ENCODE measurements at regions not wholly inside any gene's neighbourhood (a gene's known extent, or its start where the extent isn't known, plus 50 kb on each side); places are given as distances from the start of the nearest gene placed in this dataset.

DNA sequence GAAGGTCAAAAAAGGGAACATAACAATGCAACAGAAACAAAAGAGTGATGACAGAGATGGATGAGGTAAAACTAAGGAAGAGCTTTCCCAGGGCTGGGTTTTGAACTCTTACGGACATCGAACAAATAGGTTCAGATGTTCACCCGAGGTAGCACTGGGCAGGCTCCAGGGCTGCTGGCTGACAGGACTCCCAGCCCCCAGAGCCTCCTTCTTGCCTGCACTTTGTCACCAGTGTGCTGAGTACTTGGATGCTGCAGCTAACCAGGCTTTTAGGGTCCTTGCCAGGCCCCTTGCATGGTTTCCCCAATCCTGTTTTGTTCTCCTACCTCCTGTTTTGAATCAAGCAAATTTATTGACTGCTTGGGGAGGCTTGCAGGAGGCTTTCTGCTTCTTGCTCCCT is 322.9 kb downstream of the DYSF start:
- Histone ChIP-seq H3K4me3 (ENCODE audit: low read depth, low read length) (no peak overlapping the region), H3K27ac (ENCODE audit: low read depth, low read length) (no peak overlapping the region), H3K9me3 (ENCODE audit: control insufficient read depth, insufficient read depth, low read length) (no peaks in the 10 kb centered on the region), H3K27me3 (ENCODE audit: control insufficient read depth, insufficient read depth, low read length) (peaks cover 7% of the 10 kb centered on the region)
- ChIA-PET CTCF (interaction anchor here (5.3 kb wide), 1 partner anchor 22 kb away, joined by 34 read pairs; no protein-coding TSS in a partner anchor), POLR2A (no interaction called here)
- no peak for TF ChIP-seq CTCF (IDR thresholded peaks at IDR 0.05; ENCODE audit: low read depth, low read length)
- no peak for DNase-seq (ENCODE audit: low read depth, low spot score)

GRCh38 chr2:71773218-71773617 is 319.9 kb downstream of the DYSF start:
- ChIA-PET POLR2A (no interaction called here), CTCF (no interaction called here)
- no peak for TF ChIP-seq CTCF (IDR thresholded peaks at IDR 0.05; ENCODE audit: low read depth, low read length)
- no peak for DNase-seq (ENCODE audit: low read depth, low spot score)
- Histone ChIP-seq H3K9me3 (ENCODE audit: control insufficient read depth, insufficient read depth, low read length) (no peaks in the 10 kb centered on the region), H3K27ac (ENCODE audit: low read depth, low read length) (no peak overlapping the region), H3K27me3 (ENCODE audit: control insufficient read depth, insufficient read depth, low read length) (no peaks in the 10 kb centered on the region), H3K4me3 (ENCODE audit: low read depth, low read length) (no peak overlapping the region)

DNA sequence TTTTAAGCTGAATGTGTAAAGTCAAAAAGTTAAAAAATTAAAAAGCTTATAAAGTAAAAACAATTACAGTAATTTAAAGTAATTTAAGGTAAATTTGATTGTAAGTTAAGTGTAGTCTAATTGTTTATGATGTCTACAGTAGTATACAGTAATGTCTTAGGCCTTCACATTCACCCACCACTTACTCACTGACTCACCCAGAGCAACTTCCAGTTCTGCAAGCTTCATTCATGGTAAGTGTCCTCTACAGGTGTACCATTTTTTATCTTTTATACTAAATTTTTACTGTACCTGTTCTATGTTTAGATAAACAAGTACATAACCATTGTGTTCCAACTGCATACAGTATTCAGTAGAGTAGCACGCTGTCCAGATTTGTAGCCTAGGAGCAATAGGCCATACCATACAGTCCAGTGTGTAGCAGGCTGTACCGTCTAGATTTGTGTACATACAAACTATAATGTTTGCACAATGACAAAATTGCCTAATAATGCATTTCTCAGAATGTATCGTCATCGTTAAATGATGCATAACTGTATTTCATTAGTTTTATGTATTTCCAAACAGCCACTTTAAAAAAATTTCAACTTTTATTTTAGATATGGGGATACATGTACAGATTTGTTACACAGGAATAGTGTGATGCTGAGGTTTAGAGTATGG is 319.3 kb downstream of the DYSF start:
- DNase-seq (ENCODE audit: low read depth, low spot score), result no peak
- Histone ChIP-seq H3K9me3 (ENCODE audit: control insufficient read depth, insufficient read depth, low read length) (no peaks in the 10 kb centered on the region), H3K27ac (ENCODE audit: low read depth, low read length) (no peak overlapping the region), H3K27me3 (ENCODE audit: control insufficient read depth, insufficient read depth, low read length) (no peaks in the 10 kb centered on the region), H3K4me3 (ENCODE audit: low read depth, low read length) (no peak overlapping the region)
- CTCF ChIA-PET, result no interaction called here
- TF ChIP-seq CTCF (IDR thresholded peaks at IDR 0.05; ENCODE audit: low read depth, low read length), result no peak
- POLR2A ChIA-PET, result no interaction called here

DNA sequence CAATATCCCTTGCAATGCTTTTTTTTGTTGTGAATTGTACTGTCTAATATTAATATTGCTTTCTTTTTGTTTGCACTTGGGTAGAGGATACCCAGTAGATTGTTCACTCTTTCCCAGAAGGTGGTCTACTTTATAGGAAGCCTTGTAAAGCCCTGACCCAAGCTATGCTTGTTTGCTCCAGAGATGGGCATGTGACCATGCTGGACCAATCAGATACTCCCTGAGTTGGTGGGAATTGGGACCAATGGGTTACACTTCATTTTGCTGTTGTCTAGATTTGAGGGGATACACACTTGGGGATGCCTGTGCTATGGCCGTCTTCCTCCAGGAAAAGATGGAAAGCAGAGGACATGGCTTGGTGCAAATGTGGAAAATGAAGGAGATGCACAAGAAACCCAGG is 314.3 kb downstream of the DYSF start:
- no peak for DNase-seq (ENCODE audit: low read depth, low spot score)
- no peak overlapping the region for H3K27ac ChIP-seq (ENCODE audit: low read depth, low read length)
- CTCF ChIA-PET, result no interaction called here
- TF ChIP-seq CTCF (IDR thresholded peaks at IDR 0.05; ENCODE audit: low read depth, low read length), result no peak
- no peaks in the 10 kb centered on the region for H3K9me3 ChIP-seq (ENCODE audit: control insufficient read depth, insufficient read depth, low read length)
- H3K4me3 ChIP-seq (ENCODE audit: low read depth, low read length), result no peak overlapping the region
- H3K27me3 ChIP-seq (ENCODE audit: control insufficient read depth, insufficient read depth, low read length), result no peaks in the 10 kb centered on the region
- POLR2A ChIA-PET, result interaction anchor here (0.5 kb wide), 1 partner anchor 329 kb away, joined by 3 read pairs; no protein-coding TSS in a partner anchor

DNA sequence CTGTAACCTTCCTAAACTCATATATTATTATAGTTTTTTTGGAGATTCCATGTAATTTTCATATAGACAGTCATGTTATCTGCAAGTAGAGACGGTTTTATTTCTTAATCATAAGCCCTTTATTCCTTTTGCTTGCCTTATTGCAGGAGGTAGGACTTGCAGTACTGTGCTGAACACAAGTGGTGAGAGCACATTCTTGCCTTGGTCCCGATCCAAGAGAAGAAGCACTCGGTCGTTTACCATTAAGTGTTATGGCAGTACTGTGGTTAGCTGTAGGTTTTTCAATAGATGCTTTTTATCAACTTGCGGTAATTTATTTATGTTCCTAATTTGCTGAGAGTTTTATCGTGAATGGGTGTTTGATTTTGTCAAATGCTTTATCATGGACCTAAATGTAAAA is 305.7 kb downstream of the DYSF start:
- H3K27ac ChIP-seq (ENCODE audit: low read depth, low read length), result no peak overlapping the region
- ChIA-PET POLR2A (no interaction called here), CTCF (no interaction called here)
- H3K27me3 ChIP-seq (ENCODE audit: control insufficient read depth, insufficient read depth, low read length), result no peaks in the 10 kb centered on the region
- TF ChIP-seq CTCF (IDR thresholded peaks at IDR 0.05; ENCODE audit: low read depth, low read length), result no peak
- no peaks in the 10 kb centered on the region for H3K9me3 ChIP-seq (ENCODE audit: control insufficient read depth, insufficient read depth, low read length)
- no peak overlapping the region for H3K4me3 ChIP-seq (ENCODE audit: low read depth, low read length)
- DNase-seq (ENCODE audit: low read depth, low spot score), result no peak
